ENCODE measurements at regions not wholly inside any gene's neighbourhood (a gene's known extent, or its start where the extent isn't known, plus 50 kb on each side); places are given as distances from the start of the nearest gene placed in this dataset.

DNA sequence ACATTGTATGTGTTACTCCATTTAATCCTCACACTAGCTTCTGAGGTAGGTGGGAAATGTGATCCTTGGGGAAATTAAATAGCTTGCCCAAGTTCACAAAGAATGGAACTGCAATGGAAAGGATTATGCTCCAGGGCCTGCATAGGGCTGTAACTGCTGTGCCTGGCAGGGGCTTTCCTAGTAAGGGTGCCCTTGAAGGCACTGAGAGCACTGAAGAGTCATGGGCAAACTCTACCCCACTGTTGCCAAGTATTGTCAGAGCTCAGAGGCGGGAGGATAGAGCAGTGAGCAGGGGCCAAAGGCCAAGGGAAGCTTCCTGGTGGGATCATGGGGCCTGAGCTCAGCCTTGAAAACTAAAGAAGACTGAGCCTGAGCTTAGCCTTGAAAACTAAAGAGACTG, 133.0 kb upstream of the NALF2 start:
- TF ChIP-seq CTCF (IDR thresholded peaks at IDR 0.05; ENCODE audit: low read length) (no peak), EZH2 (IDR thresholded peaks at IDR 0.05; ENCODE audit: borderline replicate concordance, low read length) (no peak)
